Heart left ventricle (tissue), 16 donors: ENCODE measurements at regions not wholly inside any gene's neighbourhood (a gene's known extent, or its start where the extent isn't known, plus 50 kb on each side); places are given as distances from the start of the nearest gene placed in this dataset.

Source experiments
- ATAC-seq, 4 donors: fragments of 200-7000 bp; cut with Tn5 transposase; one replicate each; pipeline ENCODE4 v1.9.1; 2020 to 2022; ENCODE audit warnings: moderate library complexity in 4 of 4, mild to moderate bottlenecking in 3 of 4, moderate number of reproducible peaks in 1 of 4
- DNase-seq, 5 donors: peaks; one replicate each; pipeline ENCODE4 v3.0.0-alpha.2; 2020
- H3K27ac ChIP-seq, 12 donors: fragments of 200-600 bp; sonication (generic) in 4 of 12; one replicate each; pipeline versions ENCODE4 v1.5.0 to v1.8.0; 2016 to 2022; ENCODE audit warnings: mild to moderate bottlenecking in 2 of 12
- H3K27me3 ChIP-seq, 9 donors: fragments of 200-600 bp; sonication (generic) in 2 of 9; one replicate each; pipeline versions ENCODE4 v1.5.1 to v1.8.0; 2016 to 2022; ENCODE audit warnings: mild to moderate bottlenecking in 3 of 9
- H3K36me3 ChIP-seq, 9 donors: fragments of 200-600 bp; sonication (generic) in 2 of 9; one replicate each; pipeline versions ENCODE4 v1.5.0 to v1.8.0; 2018 to 2022; ENCODE audit warnings: mild to moderate bottlenecking in 2 of 9
- H3K4me1 ChIP-seq, 12 donors: fragments of 200-600 bp; sonication (generic) in 4 of 12; one replicate each; pipeline versions ENCODE4 v1.5.0 to v1.8.0; 2016 to 2022; ENCODE audit warnings: mild to moderate bottlenecking in 3 of 12
- H3K4me3 ChIP-seq, 12 donors: fragments of 200-600 bp; sonication (generic) in 4 of 12; one replicate each; pipeline versions ENCODE4 v1.5.0 to v1.8.0; 2017 to 2022; ENCODE audit warnings: mild to moderate bottlenecking in 9 of 12, moderate library complexity in 4 of 12
- H3K9me3 ChIP-seq, 12 donors: fragments of 200-600 bp; sonication (generic) in 4 of 12; one replicate each; pipeline versions ENCODE4 v1.5.0 to v1.8.0; 2016 to 2022; ENCODE audit warnings: mild to moderate bottlenecking in 1 of 12
- POLR2A ChIP-seq, 2 donors: fragments of 450-650 bp; IDR thresholded peaks; one replicate each; pipeline ENCODE4 v1.6.1; 2017; ENCODE audit warnings: antibody characterized with exemption in 2 of 2, mild to moderate bottlenecking in 2 of 2, moderate library complexity in 2 of 2
- WGBS, 4 donors: extraction: QIAGEN DNeasy Blood & Tissue Kit in 2 of 4; methylation state at CpG; one replicate each; pipeline versions ENCODE4 v1.1.5 to v1.1.7; 2013 to 2018; 5-methylcytosine and 5-hydroxymethylcytosine counted together
- intact Hi-C, 10 donors: fragments of 100-400 bp; cut with DNase I; formaldehyde crosslinking; loops; one replicate each; pipeline versions ENCODE4 v1.11.1 to v1.14.2; 2022
- TF ChIP-seq, protein P1 (sequence below), 12 donors: fragments of 200-600 bp; sonication (generic) in 4 of 12; IDR thresholded peaks; one replicate each; pipeline versions ENCODE4 v1.5.0 to v1.8.0; 2018 to 2022; ENCODE audit warnings: antibody characterized with exemption in 12 of 12, mild to moderate bottlenecking in 5 of 12
- donor health status: ischemic (EF 13 %, LVEDD 7.1; RV severe dilation, severe dysfunction).
- donor health status: healthy with polysubstance abuse.
- donor health status: DM: no; HTN: yes; CAD: no.
- donor health status: DM: no; HTN: no; CAD: no.
- donor health status: ischemic (EF 25% LVEDD 6.9; RV normal size, moderate dysfunction).
- donor health status: ischemic (EF 25% LVEDD 5.7; RV mildly dilated, moderate dysfunction).
- donor health status: healthy.
- donor health status: DM: yes; HTN: yes; CAD: no.
- donor health status: ischemic (EF 35%, LVEDD 5.7; RV mildly dilated, moderate dysfunction).
- donor health status: nonischemic (EF 11% LVEDD 7.7; RV severe dilation, severe dysfunction).
- donor health status: DM: yes; HTN: yes; CAD: no.
- donor health status: PGD.
- donor health status: ischemic (EF 29% LVEDD 5.4; RV normal size, mild dysfunction).
- donor health status: nonischemic (EF 23%, LVEDD 6.1; RV moderate dilation, normal function).

GRCh38 chr2:180614776-180615175, 365.6 kb upstream of the UBE2E3 start:
- Histone ChIP-seq H3K4me1 (no peaks in the 10 kb centered on the region), H3K9me3 (no peaks in the 10 kb centered on the region), H3K36me3 (no peaks in the 10 kb centered on the region), H3K4me3 (no peak overlapping the region), H3K27ac (no peak overlapping the region), H3K27me3 (no peaks in the 10 kb centered on the region)
- ATAC-seq: no peak
- WGBS, 4 donors: 77 to 90% (median 83%) methylated on average over 2 of the region's 2 CpGs
- TF ChIP-seq, protein P1, sequence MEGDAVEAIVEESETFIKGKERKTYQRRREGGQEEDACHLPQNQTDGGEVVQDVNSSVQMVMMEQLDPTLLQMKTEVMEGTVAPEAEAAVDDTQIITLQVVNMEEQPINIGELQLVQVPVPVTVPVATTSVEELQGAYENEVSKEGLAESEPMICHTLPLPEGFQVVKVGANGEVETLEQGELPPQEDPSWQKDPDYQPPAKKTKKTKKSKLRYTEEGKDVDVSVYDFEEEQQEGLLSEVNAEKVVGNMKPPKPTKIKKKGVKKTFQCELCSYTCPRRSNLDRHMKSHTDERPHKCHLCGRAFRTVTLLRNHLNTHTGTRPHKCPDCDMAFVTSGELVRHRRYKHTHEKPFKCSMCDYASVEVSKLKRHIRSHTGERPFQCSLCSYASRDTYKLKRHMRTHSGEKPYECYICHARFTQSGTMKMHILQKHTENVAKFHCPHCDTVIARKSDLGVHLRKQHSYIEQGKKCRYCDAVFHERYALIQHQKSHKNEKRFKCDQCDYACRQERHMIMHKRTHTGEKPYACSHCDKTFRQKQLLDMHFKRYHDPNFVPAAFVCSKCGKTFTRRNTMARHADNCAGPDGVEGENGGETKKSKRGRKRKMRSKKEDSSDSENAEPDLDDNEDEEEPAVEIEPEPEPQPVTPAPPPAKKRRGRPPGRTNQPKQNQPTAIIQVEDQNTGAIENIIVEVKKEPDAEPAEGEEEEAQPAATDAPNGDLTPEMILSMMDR (IDR thresholded peaks at IDR 0.05): no peak
- no peak for TF ChIP-seq POLR2A (IDR thresholded peaks at IDR 0.05)
- DNase-seq: no peak
- intact Hi-C loops: no loop called here

DNA sequence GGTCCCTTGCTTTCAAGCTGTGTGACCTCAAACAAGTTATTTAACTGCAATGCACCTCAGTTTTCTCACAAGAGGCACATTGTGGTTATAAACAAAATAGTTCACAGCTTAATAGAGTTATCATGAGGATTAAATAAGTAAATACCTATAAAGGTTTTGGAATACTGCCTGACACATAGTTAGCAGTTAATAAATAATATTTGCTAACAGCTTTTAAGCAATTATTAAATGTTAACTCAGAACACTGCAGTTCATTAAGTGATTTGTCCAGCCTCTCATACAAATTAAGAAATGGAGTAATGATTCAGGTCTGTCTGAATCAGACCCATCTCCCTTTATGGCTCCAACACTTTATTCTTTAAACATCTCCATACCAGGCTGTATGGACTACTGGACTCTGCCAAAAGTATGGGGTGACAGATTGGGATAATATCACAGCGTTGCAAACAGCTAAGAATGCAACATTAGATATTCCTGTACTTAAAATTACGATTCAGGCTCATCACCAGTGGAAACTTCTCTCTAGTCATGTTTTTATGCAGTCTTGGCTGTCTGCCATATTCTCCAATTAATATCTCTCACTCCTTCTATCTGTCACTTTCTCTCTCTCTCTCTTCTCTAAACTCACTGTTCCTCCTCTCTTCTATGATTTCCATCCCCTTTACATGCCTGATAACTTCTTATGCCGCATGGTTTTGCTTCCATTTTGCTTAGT, 370.6 kb upstream of the UBE2E3 start:
- no peak for DNase-seq
- Histone ChIP-seq H3K9me3 (no peaks in the 10 kb centered on the region), H3K36me3 (no peaks in the 10 kb centered on the region), H3K4me3 (no peak overlapping the region), H3K4me1 (no peaks in the 10 kb centered on the region), H3K27me3 (no peaks in the 10 kb centered on the region), H3K27ac (no peak overlapping the region)
- WGBS, 4 donors: 45 to 61% (median 54%) methylated on average over 3 of the region's 3 CpGs
- ATAC-seq: no peak
- TF ChIP-seq POLR2A (IDR thresholded peaks at IDR 0.05): no peak
- TF ChIP-seq, protein P1 (IDR thresholded peaks at IDR 0.05): no peak
- intact Hi-C loops: no loop called here

DNA sequence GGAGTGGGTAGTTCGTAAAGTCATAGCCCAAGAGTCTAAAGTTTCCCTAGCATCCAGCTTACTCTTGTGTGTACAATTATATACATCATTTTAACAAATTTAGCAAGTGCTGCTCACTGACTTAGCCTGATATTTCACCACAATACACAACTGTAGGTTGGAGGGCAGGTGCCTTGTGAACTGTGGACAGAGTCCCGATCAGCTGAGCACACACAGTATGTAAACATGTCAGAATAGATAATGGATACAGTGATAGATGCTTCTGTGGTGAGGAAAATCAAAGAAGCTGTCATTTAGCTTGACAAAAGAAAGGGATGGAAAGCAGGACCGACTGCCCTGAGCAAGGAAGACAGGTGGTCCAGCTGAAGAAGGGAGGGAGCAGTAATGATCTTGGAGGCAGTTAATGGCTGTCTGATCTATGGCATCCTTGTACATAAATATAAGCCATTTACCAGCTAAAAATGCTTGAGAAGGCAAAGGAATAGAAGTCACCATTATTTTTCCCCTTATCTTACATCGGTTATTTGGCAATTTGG, 372.8 kb upstream of the UBE2E3 start:
- H3K27me3 ChIP-seq: no peaks in the 10 kb centered on the region
- ATAC-seq (no peak), DNase-seq (no peak)
- TF ChIP-seq, protein P1 (IDR thresholded peaks at IDR 0.05): no peak
- TF ChIP-seq POLR2A (IDR thresholded peaks at IDR 0.05): no peak
- H3K27ac ChIP-seq: no peak overlapping the region
- H3K4me1 ChIP-seq: no peaks in the 10 kb centered on the region
- 57 to 73% (median 62%) methylated on average over 4 of the region's 4 CpGs for WGBS, 4 donors
- no peaks in the 10 kb centered on the region for H3K9me3 ChIP-seq
- intact Hi-C loops: no loop called here
- no peaks in the 10 kb centered on the region for H3K36me3 ChIP-seq
- no peak overlapping the region for H3K4me3 ChIP-seq

- 37 to 41% (median 40%) methylated on average over 4 of the region's 4 CpGs for WGBS, 4 donors
- no peak overlapping the region for H3K27ac ChIP-seq
- no peaks in the 10 kb centered on the region for H3K27me3 ChIP-seq
- H3K9me3 ChIP-seq: no peaks in the 10 kb centered on the region
- no peak for DNase-seq
- no peak for TF ChIP-seq POLR2A (IDR thresholded peaks at IDR 0.05)
- TF ChIP-seq, protein P1 (IDR thresholded peaks at IDR 0.05): peak in 1 of 12 donors; percentile 3
- H3K4me1 ChIP-seq: no peaks in the 10 kb centered on the region
- ATAC-seq: no peak
- H3K4me3 ChIP-seq: no peak overlapping the region
- no peaks in the 10 kb centered on the region for H3K36me3 ChIP-seq
- intact Hi-C loops: no loop called here
Observed at GRCh38 chr2:180604077-180604476, 376.3 kb upstream of the UBE2E3 start.
